GM18861 (cell line): ENCODE measurements at regions not wholly inside any gene's neighbourhood (a gene's known extent, or its start where the extent isn't known, plus 50 kb on each side); places are given as distances from the start of the nearest gene placed in this dataset.
"Not testable (repeated sequence)": the region's sequence is repeated elsewhere in the genome, so short reads cannot be mapped to it uniquely, and the experiment has no call there.

Experiments used
- ATAC-seq: cut with Tn5 transposase; IDR thresholded peaks from one replicate; pipeline ENCODE4 v1.9.1; 2021; ENCODE audit not compliant: unreplicated experiment

GRCh38 chr4:27075603-27076002, 215.0 kb downstream of the STIM2 start:
- not testable (repeated sequence) for ATAC-seq

GRCh38 chr4:27078934-27079455, 218.4 kb downstream of the STIM2 start:
- ATAC-seq: no peak

GRCh38 chr4:27081675-27082586, 221.3 kb downstream of the STIM2 start:
- peak; percentile 43 for ATAC-seq

GRCh38 chr4:27082776-27083175, 222.1 kb downstream of the STIM2 start:
- ATAC-seq: no peak

GRCh38 chr4:27084685-27085361, 224.2 kb downstream of the STIM2 start:
- no peak for ATAC-seq

- no peak for ATAC-seq
These were observed 224.8 kb downstream of the STIM2 start for GRCh38 chr4:27085396-27085795.

GRCh38 chr4:27087306-27088045, 226.8 kb downstream of the STIM2 start:
- ATAC-seq: no peak

- ATAC-seq: no peak
These were observed 227.8 kb downstream of the STIM2 start for GRCh38 chr4:27088491-27088890.

GRCh38 chr4:27089186-27089585, 228.5 kb downstream of the STIM2 start:
- no peak for ATAC-seq

- ATAC-seq: no peak
These were observed 229.8 kb downstream of the STIM2 start for GRCh38 chr4:27090406-27090805.

- ATAC-seq: no peak
These were observed 233.6 kb downstream of the STIM2 start for GRCh38 chr4:27094224-27094623.

- ATAC-seq: no peak
These were observed 234.1 kb downstream of the STIM2 start for GRCh38 chr4:27094783-27095182.

- no peak for ATAC-seq
These were observed 235.6 kb downstream of the STIM2 start for GRCh38 chr4:27096142-27096824.

- no peak for ATAC-seq
These were observed 237.4 kb downstream of the STIM2 start for GRCh38 chr4:27098034-27098433.

- no peak for ATAC-seq
These were observed 240.1 kb downstream of the STIM2 start for GRCh38 chr4:27100713-27101112.

- ATAC-seq: no peak
These were observed 240.5 kb downstream of the STIM2 start for GRCh38 chr4:27101126-27101525.

- ATAC-seq: no peak
These were observed 240.9 kb downstream of the STIM2 start for GRCh38 chr4:27101561-27101960.

- ATAC-seq: no peak
These were observed 251.0 kb downstream of the STIM2 start for GRCh38 chr4:27111627-27112026.

- ATAC-seq: no peak
These were observed 251.9 kb downstream of the STIM2 start for GRCh38 chr4:27112587-27112986.

- ATAC-seq: no peak
These were observed 254.6 kb downstream of the STIM2 start for GRCh38 chr4:27115221-27115620.

- no peak for ATAC-seq
These were observed 256.8 kb downstream of the STIM2 start for GRCh38 chr4:27117453-27117852.
